ENCODE measurements at regions not wholly inside any gene's neighbourhood (a gene's known extent, or its start where the extent isn't known, plus 50 kb on each side); places are given as distances from the start of the nearest gene placed in this dataset.
"Not testable (repeated sequence)": the region's sequence is repeated elsewhere in the genome, so short reads cannot be mapped to it uniquely, and the experiment has no call there.

GRCh38 chr14:106060276-106060975, 534.0 kb downstream of the TMEM121 start:
- H3K36me3 ChIP-seq (ENCODE audit: insufficient read depth, low read length), result no peaks in the 10 kb centered on the region
- DNase-seq (no peak), ATAC-seq (ENCODE audit: poor library complexity) (no peak)
- no peak overlapping the region for H3K4me3 ChIP-seq (ENCODE audit: low read length)
- no peaks in the 10 kb centered on the region for H3K36me3 Mint-ChIP-seq (ENCODE audit: low read depth)
- peaks cover 0 to 4% of the 10 kb centered on the region in 2 experiments for H3K27me3 ChIP-seq (ENCODE audit: control insufficient read depth in 1 of 2, insufficient read depth in 2 of 2, low read length in 2 of 2)
- intact Hi-C loops (cut with DNase I, micrococcal nuclease), result loop anchor here in 1 of 2 experiments (5.0 to 10.0 kb wide), 3 partner anchors 86 to 506 kb away; no protein-coding TSS in a partner anchor
- ChIA-PET POLR2A (no interaction called here), CTCF (interaction anchor here (2.1 kb wide), 1 partner anchor 704 kb away, joined by 5 read pairs; no protein-coding TSS in a partner anchor)
- H3K27ac Mint-ChIP-seq, result no peak overlapping the region
- H3K27ac ChIP-seq (ENCODE audit: low read depth in 1 of 2, low read length in 2 of 2), result no peak overlapping the region
- no peak overlapping the region for H3K4me3 Mint-ChIP-seq
- peaks cover 19% of the 10 kb centered on the region for H3K4me1 Mint-ChIP-seq (ENCODE audit: low read depth)
- no peaks in the 10 kb centered on the region for H3K9me3 Mint-ChIP-seq
- peaks cover 11% of the 10 kb centered on the region for H3K27me3 Mint-ChIP-seq
- H3K9me3 ChIP-seq (ENCODE audit: control insufficient read depth in 1 of 2, insufficient read depth in 1 of 2, low read length in 2 of 2), result no peaks in the 10 kb centered on the region
- H3K4me1 ChIP-seq (ENCODE audit: insufficient read depth, low read length), result peaks cover 17% of the 10 kb centered on the region
- no peak for TF ChIP-seq CTCF (IDR thresholded peaks at IDR 0.05)

- H3K9me3 ChIP-seq (ENCODE audit: control insufficient read depth in 1 of 2, insufficient read depth in 1 of 2, low read length in 2 of 2); H3K27ac ChIP-seq (ENCODE audit: low read depth in 1 of 2, low read length in 2 of 2); H3K4me3 Mint-ChIP-seq; POLR2A ChIA-PET; H3K36me3 Mint-ChIP-seq (ENCODE audit: low read depth); H3K27ac Mint-ChIP-seq; H3K27me3 ChIP-seq (ENCODE audit: control insufficient read depth in 1 of 2, insufficient read depth in 2 of 2, low read length in 2 of 2); H3K4me3 ChIP-seq (ENCODE audit: low read length); H3K9me3 Mint-ChIP-seq; H3K36me3 ChIP-seq (ENCODE audit: insufficient read depth, low read length): not testable (repeated sequence)
- CTCF ChIA-PET, result interaction anchor here (0.7 to 2.1 kb wide), 4 partner anchors 15 to 703 kb away, joined by 3 to 5 read pairs (median 3); no protein-coding TSS in a partner anchor
- peak; percentile 75 for TF ChIP-seq CTCF (IDR thresholded peaks at IDR 0.05)
- ATAC-seq (ENCODE audit: poor library complexity) (peak; percentile 97), DNase-seq (peak; percentile 61 to 93 (median 85))
- intact Hi-C loops (cut with DNase I, micrococcal nuclease), result loop anchor here in 1 of 2 experiments (5.0 to 10.0 kb wide), 3 partner anchors 87 to 507 kb away; no protein-coding TSS in a partner anchor
- H3K4me1 ChIP-seq (ENCODE audit: insufficient read depth, low read length), result peaks cover 17% of the 10 kb centered on the region
- peaks cover 15% of the 10 kb centered on the region for H3K27me3 Mint-ChIP-seq
- peaks cover 17% of the 10 kb centered on the region for H3K4me1 Mint-ChIP-seq (ENCODE audit: low read depth)
Measured at GRCh38 chr14:106061877-106062500, 535.6 kb downstream of the TMEM121 start.

DNA sequence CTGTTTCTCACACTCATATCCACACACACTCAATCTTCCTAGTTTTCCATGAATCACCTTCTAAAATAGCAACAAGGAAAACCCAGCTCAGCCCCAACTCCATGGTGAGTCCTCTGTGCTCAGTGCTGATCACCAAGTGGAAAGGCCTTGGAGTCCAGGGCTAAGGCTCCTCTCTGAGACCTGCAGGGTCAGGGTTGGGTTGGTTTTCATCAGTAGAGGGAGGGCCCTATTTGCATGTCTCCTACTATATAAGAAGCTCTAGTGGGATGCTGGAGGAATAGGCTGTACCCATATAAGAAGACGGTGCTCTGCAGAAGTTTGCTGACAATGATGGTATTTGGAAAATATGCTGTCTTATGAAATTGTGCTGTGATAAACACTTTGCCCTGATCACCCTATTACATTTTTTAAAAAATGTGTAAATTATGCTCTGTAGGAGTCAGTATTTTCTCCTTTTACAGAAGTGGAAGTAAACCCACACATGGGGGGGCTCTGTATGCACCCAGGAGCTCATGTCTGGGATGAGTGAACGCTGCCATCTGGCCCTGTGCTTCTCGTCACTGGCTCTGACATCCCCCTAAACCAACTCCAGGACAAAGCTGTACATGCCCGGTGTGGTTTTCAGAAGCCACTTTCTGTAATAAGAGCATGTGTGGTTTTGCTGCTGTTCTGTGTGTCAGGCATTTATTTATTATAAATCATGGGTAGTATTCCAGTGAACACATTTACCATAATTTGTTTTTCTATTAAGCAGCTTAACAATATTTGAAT, 536.3 kb downstream of the TMEM121 start:
- ATAC-seq (ENCODE audit: poor library complexity) (no peak), DNase-seq (peak in 1 of 14 experiments; percentile 13)
- no peak overlapping the region for H3K4me3 ChIP-seq (ENCODE audit: low read length)
- intact Hi-C loops (cut with DNase I, micrococcal nuclease), result loop anchor here in 1 of 2 experiments (5.0 to 10.0 kb wide), 3 partner anchors 88 to 508 kb away; no protein-coding TSS in a partner anchor
- H3K27me3 Mint-ChIP-seq, result peaks cover 12% of the 10 kb centered on the region
- no peak overlapping the region for H3K4me3 Mint-ChIP-seq
- peaks cover 17% of the 10 kb centered on the region for H3K4me1 Mint-ChIP-seq (ENCODE audit: low read depth)
- no peaks in the 10 kb centered on the region for H3K36me3 ChIP-seq (ENCODE audit: insufficient read depth, low read length)
- POLR2A ChIA-PET, result no interaction called here
- no peak overlapping the region for H3K27ac Mint-ChIP-seq
- no peaks in the 10 kb centered on the region for H3K36me3 Mint-ChIP-seq (ENCODE audit: low read depth)
- no peaks in the 10 kb centered on the region for H3K9me3 ChIP-seq (ENCODE audit: control insufficient read depth in 1 of 2, insufficient read depth in 1 of 2, low read length in 2 of 2)
- H3K9me3 Mint-ChIP-seq, result no peaks in the 10 kb centered on the region
- TF ChIP-seq CTCF (IDR thresholded peaks at IDR 0.05), result no peak
- no peak overlapping the region for H3K27ac ChIP-seq (ENCODE audit: low read depth in 1 of 2, low read length in 2 of 2)
- peaks cover 3 to 4% of the 10 kb centered on the region in 2 experiments for H3K27me3 ChIP-seq (ENCODE audit: control insufficient read depth in 1 of 2, insufficient read depth in 2 of 2, low read length in 2 of 2)
- CTCF ChIA-PET, result interaction anchor here (1.5 to 1.6 kb wide), 2 partner anchors 14 to 23 kb away, joined by 3 read pairs; no protein-coding TSS in a partner anchor
- peaks cover 17% of the 10 kb centered on the region for H3K4me1 ChIP-seq (ENCODE audit: insufficient read depth, low read length)

All from CD4-positive, alpha-beta T cell (primary cell).